H9 (cell line): ENCODE measurements at regions not wholly inside any gene's neighbourhood (a gene's known extent, or its start where the extent isn't known, plus 50 kb on each side); places are given as distances from the start of the nearest gene placed in this dataset.

ENCODE experiments used
- DNase-seq: peaks from one replicate; pipeline ENCODE4 v3.0.0-alpha.2; 2017
- H2AFZ ChIP-seq: one replicate; pipeline ENCODE4 v1.6.1; 2013; ENCODE audit warnings: mild to moderate bottlenecking, low read length, control low read depth, moderate library complexity
- H2AK5ac ChIP-seq: 2 replicates; pipeline ENCODE4 v1.6.1; 2013; ENCODE audit warnings: low read length, control low read depth, mixed read lengths; ENCODE audit not compliant: insufficient read length
- H2BK120ac ChIP-seq: one replicate; pipeline ENCODE4 v1.6.1; 2013; ENCODE audit warnings: low read depth, mild to moderate bottlenecking, low read length, control low read depth, inconsistent platforms; ENCODE audit not compliant: poor library complexity, severe bottlenecking
- H2BK12ac ChIP-seq: 2 replicates; pipeline ENCODE4 v1.6.1; 2013; ENCODE audit warnings: low read length, control low read depth, mixed read lengths, low read depth; ENCODE audit not compliant: insufficient read length
- H2BK15ac ChIP-seq: 2 replicates; pipeline ENCODE4 v1.6.1; 2013; ENCODE audit warnings: low read depth, low read length, control low read depth
- H2BK20ac ChIP-seq: one replicate; pipeline ENCODE4 v1.6.1; 2013; ENCODE audit warnings: low read depth, mild to moderate bottlenecking, low read length, control low read depth, inconsistent platforms; ENCODE audit not compliant: poor library complexity, severe bottlenecking
- H2BK5ac ChIP-seq: 2 replicates; pipeline ENCODE4 v1.6.1; 2013; ENCODE audit warnings: low read length, control low read depth, mixed read lengths; ENCODE audit not compliant: insufficient read length
- H3K14ac ChIP-seq: 2 replicates; pipeline ENCODE4 v1.6.1; 2013; ENCODE audit warnings: low read length, control low read depth; ENCODE audit not compliant: insufficient read depth
- H3K18ac ChIP-seq: 2 replicates; pipeline ENCODE4 v1.6.1; 2013; ENCODE audit warnings: low read depth, mild to moderate bottlenecking, mixed read lengths, low read length, control low read depth; ENCODE audit not compliant: insufficient read length
- H3K23ac ChIP-seq: 2 replicates; pipeline ENCODE4 v1.6.1; 2013; ENCODE audit warnings: low read length, control low read depth, mixed read lengths, low read depth; ENCODE audit not compliant: insufficient read length
- H3K23me2 ChIP-seq: 2 replicates; pipeline ENCODE4 v1.6.1; 2013; ENCODE audit warnings: low read depth, mild to moderate bottlenecking, mixed read lengths, low read length, control low read depth; ENCODE audit not compliant: insufficient read length, poor library complexity, severe bottlenecking
- H3K27ac ChIP-seq: 2 replicates; pipeline ENCODE4 v1.5.1; 2013; ENCODE audit warnings: low read length, control low read depth, mixed read lengths, low read depth; ENCODE audit not compliant: insufficient read length
- H3K27me3 ChIP-seq: 2 replicates; pipeline ENCODE4 v1.6.1; 2013; ENCODE audit warnings: low read length, control low read depth, inconsistent platforms; ENCODE audit not compliant: insufficient read depth
- H3K4ac ChIP-seq: 2 replicates; pipeline ENCODE4 v1.6.1; 2013; ENCODE audit warnings: low read depth, mild to moderate bottlenecking, control low read depth, inconsistent platforms, low read length, moderate library complexity
- H3K4me1 ChIP-seq: 2 replicates; pipeline ENCODE4 v1.6.1; 2013; ENCODE audit warnings: low read length, control low read depth, inconsistent platforms; ENCODE audit not compliant: insufficient read depth
- H3K4me2 ChIP-seq: 2 replicates; pipeline ENCODE4 v1.6.1; 2013; ENCODE audit warnings: low read length, control low read depth, mixed read lengths; ENCODE audit not compliant: insufficient read length, insufficient read depth
- H3K56ac ChIP-seq: 2 replicates; pipeline ENCODE4 v1.6.1; 2013; ENCODE audit warnings: low read depth, mild to moderate bottlenecking, mixed read lengths, low read length, control low read depth; ENCODE audit not compliant: insufficient read length
- H3K79me1 ChIP-seq: 2 replicates; pipeline ENCODE4 v1.6.1; 2013; ENCODE audit warnings: low read depth, mild to moderate bottlenecking, moderate library complexity, low read length, control low read depth, inconsistent platforms; ENCODE audit not compliant: insufficient read depth, poor library complexity, severe bottlenecking
- H3K79me2 ChIP-seq: 2 replicates; pipeline ENCODE4 v1.6.1; 2013; ENCODE audit warnings: low read length, control low read depth, inconsistent platforms; ENCODE audit not compliant: insufficient read depth
- H3K9ac ChIP-seq: 2 replicates; pipeline ENCODE4 v1.6.1; 2013; ENCODE audit warnings: low read length, control low read depth, mixed read lengths; ENCODE audit not compliant: insufficient read length; ENCODE audit errors: extremely low read depth
- H3K9me3 ChIP-seq: one replicate; pipeline ENCODE4 v1.6.1; 2013; ENCODE audit warnings: low read depth, low read length, inconsistent platforms; ENCODE audit not compliant: control insufficient read depth
- H3T11ph ChIP-seq: one replicate; pipeline ENCODE4 v1.6.1; 2013; ENCODE audit warnings: mild to moderate bottlenecking, low read length, control low read depth, inconsistent platforms
- H4K20me1 ChIP-seq: one replicate; pipeline ENCODE4 v1.6.1; 2013; ENCODE audit not compliant: control insufficient read depth, insufficient read length, insufficient read depth
- H4K5ac ChIP-seq: 2 replicates; pipeline ENCODE4 v1.6.1; 2013; ENCODE audit warnings: low read depth, mild to moderate bottlenecking, mixed read lengths, low read length, control low read depth; ENCODE audit not compliant: insufficient read length
- H4K8ac ChIP-seq: replicated peaks from 2 replicates; pipeline ENCODE4 v1.6.1; 2013; ENCODE audit warnings: low read length, control low read depth, mixed read lengths, low read depth; ENCODE audit not compliant: insufficient read length
- H4K91ac ChIP-seq: 2 replicates; pipeline ENCODE4 v1.6.1; 2013; ENCODE audit warnings: low read depth, mild to moderate bottlenecking, moderate library complexity, mixed read lengths, low read length, control low read depth; ENCODE audit not compliant: insufficient read length
- H3K27ac Mint-ChIP-seq, 3 experiments: 2 replicates in 2 of 3; 3 replicates in 1 of 3; pipeline ENCODE4 v1.8.0; 2020 to 2021; ENCODE audit warnings: mixed read lengths in 3 of 3, mild to moderate bottlenecking in 1 of 3, moderate library complexity in 1 of 3
- H3K27me3 Mint-ChIP-seq: 2 replicates; pipeline ENCODE4 v1.8.0; 2021; ENCODE audit warnings: low read depth, mild to moderate bottlenecking, moderate library complexity, mixed read lengths
- H3K36me3 Mint-ChIP-seq, 3 experiments: 2 replicates in 2 of 3; 3 replicates in 1 of 3; pipeline ENCODE4 v1.8.0; 2020 to 2021; ENCODE audit warnings: low read depth in 3 of 3, mixed read lengths in 3 of 3; ENCODE audit not compliant: insufficient read depth in 1 of 3
- H3K4me1 Mint-ChIP-seq, 2 experiments: 2 replicates each; pipeline ENCODE4 v1.8.0; 2020; ENCODE audit warnings: mixed read lengths in 2 of 2
- H3K4me3 Mint-ChIP-seq, 2 experiments: 2 replicates in 1 of 2; 3 replicates in 1 of 2; pipeline ENCODE4 v1.8.0; 2020 to 2021; ENCODE audit warnings: mild to moderate bottlenecking in 2 of 2, mixed read lengths in 2 of 2, moderate library complexity in 1 of 2
- H3K9me3 Mint-ChIP-seq, 2 experiments: 2 replicates in 1 of 2; 3 replicates in 1 of 2; pipeline ENCODE4 v1.8.0; 2020; ENCODE audit warnings: mild to moderate bottlenecking in 2 of 2, mixed read lengths in 2 of 2, moderate library complexity in 1 of 2
- CTCF ChIP-seq: fragments of 200-600 bp; sonication (generic); conservative IDR thresholded peaks from 3 replicates; pipeline ENCODE4 v1.8.0; 2021; ENCODE audit warnings: antibody characterized with exemption, mild to moderate bottlenecking
- WGBS: extraction: QIAGEN DNeasy Blood & Tissue Kit; methylation state at CpG from one replicate; pipeline ENCODE4 v1.1.7; 2013; ENCODE audit warnings: missing lambda C conversion rate, low lambda C conversion rate, mixed read lengths; ENCODE audit not compliant: insufficient read length; ENCODE audit errors: extremely low coverage; 5-methylcytosine and 5-hydroxymethylcytosine counted together

GRCh38 chr14:61145903-61146481 is 135.1 kb downstream of the TMEM30B start:
- DNase-seq: no peak
- no peak for TF ChIP-seq CTCF
- no peak overlapping the region for H3K14ac ChIP-seq
- no peak overlapping the region for H2BK120ac ChIP-seq
- H2BK20ac ChIP-seq: no peak overlapping the region
- H3K4me1 ChIP-seq: no peaks in the 10 kb centered on the region
- no peaks in the 10 kb centered on the region for H3K4me1 Mint-ChIP-seq
- H3K4me3 Mint-ChIP-seq: no peak overlapping the region
- WGBS: no CpG with 5 or more reads among the region's 7 CpGs
- no peak overlapping the region for H2BK5ac ChIP-seq
- H2BK15ac ChIP-seq: no peak overlapping the region
- H4K8ac ChIP-seq: no peak overlapping the region
- no peak overlapping the region for H3K23ac ChIP-seq
- peaks cover 25 to 41% of the 10 kb centered on the region in 2 experiments for H3K9me3 Mint-ChIP-seq
- H3K27me3 Mint-ChIP-seq: peaks cover 6% of the 10 kb centered on the region
- no peaks in the 10 kb centered on the region for H3K79me2 ChIP-seq
- no peak overlapping the region for H3T11ph ChIP-seq
- no peak overlapping the region for H3K9ac ChIP-seq
- peaks cover 21 to 35% (median 27%) of the 10 kb centered on the region in 3 experiments for H3K36me3 Mint-ChIP-seq
- no peak overlapping the region for H2BK12ac ChIP-seq
- no peaks in the 10 kb centered on the region for H4K20me1 ChIP-seq
- H3K56ac ChIP-seq: no peak overlapping the region
- no peak overlapping the region for H3K4me2 ChIP-seq
- no peak overlapping the region for H2AFZ ChIP-seq
- H4K91ac ChIP-seq: no peak overlapping the region
- no peaks in the 10 kb centered on the region for H3K23me2 ChIP-seq
- H3K4ac ChIP-seq: no peak overlapping the region
- no peak overlapping the region for H3K18ac ChIP-seq
- no peak overlapping the region for H4K5ac ChIP-seq
- H2AK5ac ChIP-seq: no peak overlapping the region
- no peak overlapping the region for H3K27ac ChIP-seq
- H3K9me3 ChIP-seq: peaks cover 10% of the 10 kb centered on the region
- H3K79me1 ChIP-seq: no peaks in the 10 kb centered on the region
- no peak overlapping the region for H3K27ac Mint-ChIP-seq
- H3K27me3 ChIP-seq: no peaks in the 10 kb centered on the region
